WTC11 (cell line): ENCODE measurements at regions not wholly inside any gene's neighbourhood (a gene's known extent, or its start where the extent isn't known, plus 50 kb on each side); places are given as distances from the start of the nearest gene placed in this dataset.

Experiments used
- AFF4 ChIP-seq: sonication (generic); formaldehyde crosslinking; IDR thresholded peaks from 2 replicates; pipeline ENCODE4 v1.8.1; 2023; ENCODE audit warnings: mild to moderate bottlenecking, missing genetic modification reagents, borderline replicate concordance
- CREM ChIP-seq: sonication (generic); formaldehyde crosslinking; IDR thresholded peaks from 2 replicates; pipeline ENCODE4 v1.8.1; 2022; ENCODE audit warnings: mild to moderate bottlenecking, missing genetic modification reagents, moderate library complexity
- CTCF ChIP-seq: fragments of 200-600 bp; IDR thresholded peaks from 2 replicates; pipeline ENCODE4 v1.8.0; 2022; ENCODE audit warnings: antibody characterized with exemption
- E2F4 ChIP-seq: sonication (generic); formaldehyde crosslinking; IDR thresholded peaks from 2 replicates; pipeline ENCODE4 v1.8.1; 2022; ENCODE audit warnings: low read depth, mild to moderate bottlenecking, moderate library complexity, missing genetic modification reagents, borderline replicate concordance
- ESRRA ChIP-seq: sonication (generic); formaldehyde crosslinking; IDR thresholded peaks from 2 replicates; pipeline ENCODE4 v1.8.1; 2022; ENCODE audit warnings: mild to moderate bottlenecking, missing genetic modification reagents, borderline replicate concordance
- NR2C2 ChIP-seq: sonication (generic); formaldehyde crosslinking; IDR thresholded peaks from 2 replicates; pipeline ENCODE4 v1.8.0; 2022; ENCODE audit warnings: mild to moderate bottlenecking, missing genetic modification reagents
- PRDM15 ChIP-seq: sonication (generic); formaldehyde crosslinking; IDR thresholded peaks from 2 replicates; pipeline ENCODE4 v1.8.0; 2022; ENCODE audit warnings: missing genetic modification reagents
- RELA ChIP-seq: sonication (generic); formaldehyde crosslinking; IDR thresholded peaks from 2 replicates; pipeline ENCODE4 v1.8.1; 2022; ENCODE audit warnings: missing genetic modification reagents, mild to moderate bottlenecking, borderline replicate concordance
- USF2 ChIP-seq: sonication (generic); formaldehyde crosslinking; IDR thresholded peaks from 2 replicates; pipeline ENCODE4 v1.8.1; 2023; ENCODE audit warnings: mild to moderate bottlenecking, missing genetic modification reagents, moderate library complexity
- ZBTB21 ChIP-seq: sonication (generic); formaldehyde crosslinking; IDR thresholded peaks from 2 replicates; pipeline ENCODE4 v1.8.1; 2023; ENCODE audit warnings: mild to moderate bottlenecking, missing genetic modification reagents, borderline replicate concordance
- ZMAT4 ChIP-seq: fragments of 250-450 bp; sonication (Bioruptor Pico); IDR thresholded peaks from 2 replicates; pipeline ENCODE4 v1.9.0; 2021; ENCODE audit warnings: mild to moderate bottlenecking
- ZSCAN18 ChIP-seq: fragments of 250-450 bp; sonication (Bioruptor Pico); IDR thresholded peaks from 2 replicates; pipeline ENCODE4 v2.1.2; 2022; ENCODE audit warnings: mild to moderate bottlenecking, moderate library complexity

GRCh38 chr1:184292101-184292500 lies 94.7 kb upstream of the C1orf21 start:
- no peak for TF ChIP-seq CTCF
- no peak for TF ChIP-seq PRDM15 (CRISPR knock-in tag)
- TF ChIP-seq ESRRA, result no peak
- TF ChIP-seq ZMAT4 (CRISPR knock-in tag), result no peak
- TF ChIP-seq CREM, result no peak
- no peak for TF ChIP-seq ZSCAN18 (CRISPR knock-in tag)
- no peak for TF ChIP-seq NR2C2 (CRISPR knock-in tag)
- no peak for TF ChIP-seq E2F4 (CRISPR knock-in tag)
- no peak for TF ChIP-seq USF2 (CRISPR knock-in tag)
- TF ChIP-seq AFF4 (CRISPR knock-in tag), result no peak
- TF ChIP-seq ZBTB21 (CRISPR knock-in tag), result no peak
- no peak for TF ChIP-seq RELA
